HepG2 (cell line): ENCODE measurements at regions not wholly inside any gene's neighbourhood (a gene's known extent, or its start where the extent isn't known, plus 50 kb on each side); places are given as distances from the start of the nearest gene placed in this dataset.

Experiments used
- ETV6 ChIP-seq: sonication (generic); formaldehyde crosslinking; conservative IDR thresholded peaks from 2 replicates; pipeline ENCODE4 v1.4.0; 2020; ENCODE audit warnings: missing genetic modification reagents
- MTA3 ChIP-seq: sonication (generic); formaldehyde crosslinking; IDR thresholded peaks from 2 replicates; pipeline ENCODE4 v1.4.0; 2020; ENCODE audit warnings: missing genetic modification reagents
- PAX8 ChIP-seq: sonication (generic); formaldehyde crosslinking; IDR thresholded peaks from 2 replicates; pipeline ENCODE4 v1.8.0; 2022; ENCODE audit warnings: mild to moderate bottlenecking, missing genetic modification reagents, borderline replicate concordance
- RBM22 ChIP-seq: fragments of 200-400 bp; formaldehyde crosslinking; optimal IDR thresholded peaks from 2 replicates; pipeline ENCODE3; 2017; ENCODE audit warnings: mild to moderate bottlenecking, low read length, moderate library complexity
- SMC3 ChIP-seq: IDR thresholded peaks from 2 replicates; pipeline ENCODE4 v1.6.1; 2011; ENCODE audit warnings: low read length, improper control_type of control experiment
- ZIK1 ChIP-seq: sonication (generic); formaldehyde crosslinking; IDR thresholded peaks from 2 replicates; pipeline ENCODE4 v1.5.0; 2020; ENCODE audit warnings: mild to moderate bottlenecking, low read depth, missing genetic modification reagents, borderline replicate concordance
- ZNF24 ChIP-seq: fragments of 450-650 bp; IDR thresholded peaks from 2 replicates; pipeline ENCODE4 v1.6.1; 2017; ENCODE audit warnings: antibody characterized with exemption, mild to moderate bottlenecking
- ZNF30 ChIP-seq: sonication (generic); formaldehyde crosslinking; IDR thresholded peaks from 2 replicates; pipeline ENCODE4 v1.5.0; 2020; ENCODE audit warnings: mild to moderate bottlenecking, missing genetic modification reagents
- ZNF598 ChIP-seq: sonication (generic); formaldehyde crosslinking; IDR thresholded peaks from 2 replicates; pipeline ENCODE4 v1.5.1; 2020; ENCODE audit warnings: mild to moderate bottlenecking, missing genetic modification reagents, borderline replicate concordance
- ZNF652 ChIP-seq: IDR thresholded peaks from 2 replicates; pipeline ENCODE4 v1.6.1; 2016; ENCODE audit warnings: low read depth, borderline replicate concordance
- ZNF766 ChIP-seq: sonication (generic); formaldehyde crosslinking; IDR thresholded peaks from 2 replicates; pipeline ENCODE4 v1.5.0; 2020; ENCODE audit warnings: missing genetic modification reagents, borderline replicate concordance
- TF ChIP-seq, protein P1 (sequence below): sonication (generic); formaldehyde crosslinking; IDR thresholded peaks from 2 replicates; pipeline ENCODE4 v1.5.1; 2020; ENCODE audit warnings: missing genetic modification reagents, mild to moderate bottlenecking, borderline replicate concordance
- TF ChIP-seq, protein P2 (sequence below): sonication (generic); formaldehyde crosslinking; IDR thresholded peaks from 2 replicates; pipeline ENCODE4 v1.5.0; 2020; ENCODE audit warnings: mild to moderate bottlenecking, missing genetic modification reagents
- TF ChIP-seq, protein P3 (sequence below): sonication (generic); formaldehyde crosslinking; conservative IDR thresholded peaks from 2 replicates; pipeline ENCODE4 v1.4.0; 2020; ENCODE audit warnings: missing genetic modification reagents
- TF ChIP-seq, protein P4 (sequence below): sonication (generic); formaldehyde crosslinking; IDR thresholded peaks from 2 replicates; pipeline ENCODE4 v1.4.0; 2020; ENCODE audit warnings: missing genetic modification reagents, borderline replicate concordance

DNA sequence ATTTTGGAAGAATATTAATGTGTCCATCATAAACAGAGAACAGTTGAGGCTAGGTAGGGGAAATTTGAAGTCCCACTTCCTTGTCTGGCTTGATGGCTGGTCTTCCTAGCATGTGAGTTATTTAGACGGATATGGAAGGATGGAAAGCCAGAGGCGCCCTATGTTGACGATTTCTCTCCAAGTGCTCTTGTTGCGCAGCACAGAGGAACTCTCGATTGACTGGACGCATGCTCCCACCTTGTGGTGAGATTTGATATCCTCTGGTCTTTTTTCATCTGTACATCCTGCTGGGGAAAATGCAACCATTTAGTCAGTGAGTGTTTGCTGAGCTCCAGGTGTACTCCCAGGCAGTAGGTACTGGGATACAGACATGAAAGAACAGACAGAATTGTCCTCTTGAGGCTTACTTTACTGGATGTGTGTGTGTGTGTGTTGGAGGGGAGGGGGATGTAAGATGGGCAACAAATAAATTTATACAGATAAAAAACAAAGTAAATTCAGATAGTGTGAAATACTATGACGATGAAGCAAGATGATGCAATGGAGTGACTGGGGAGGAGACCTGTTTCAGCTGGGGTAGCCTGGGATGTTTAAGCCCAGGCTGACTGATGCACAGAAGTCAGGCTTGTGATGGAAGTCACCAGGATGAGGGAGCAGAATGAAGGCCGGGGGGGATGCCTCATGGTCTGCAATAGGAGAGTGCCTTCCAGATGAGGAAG lies 137.2 kb downstream of the TRIM43 start (continued):
- TF ChIP-seq, protein P1, sequence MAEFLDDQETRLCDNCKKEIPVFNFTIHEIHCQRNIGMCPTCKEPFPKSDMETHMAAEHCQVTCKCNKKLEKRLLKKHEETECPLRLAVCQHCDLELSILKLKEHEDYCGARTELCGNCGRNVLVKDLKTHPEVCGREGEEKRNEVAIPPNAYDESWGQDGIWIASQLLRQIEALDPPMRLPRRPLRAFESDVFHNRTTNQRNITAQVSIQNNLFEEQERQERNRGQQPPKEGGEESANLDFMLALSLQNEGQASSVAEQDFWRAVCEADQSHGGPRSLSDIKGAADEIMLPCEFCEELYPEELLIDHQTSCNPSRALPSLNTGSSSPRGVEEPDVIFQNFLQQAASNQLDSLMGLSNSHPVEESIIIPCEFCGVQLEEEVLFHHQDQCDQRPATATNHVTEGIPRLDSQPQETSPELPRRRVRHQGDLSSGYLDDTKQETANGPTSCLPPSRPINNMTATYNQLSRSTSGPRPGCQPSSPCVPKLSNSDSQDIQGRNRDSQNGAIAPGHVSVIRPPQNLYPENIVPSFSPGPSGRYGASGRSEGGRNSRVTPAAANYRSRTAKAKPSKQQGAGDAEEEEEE, result no peak
- TF ChIP-seq ZNF598 (CRISPR knock-in tag) (0 out of 2 replicates have a peak, but pooled peaks have one; percentile 42), ZIK1 (no peak), MTA3 (no peak), ZNF652 (CRISPR knock-in tag) (no peak), SMC3 (peak; percentile 87), ETV6 (CRISPR knock-in tag) (no peak), RBM22 (no peak), ZNF766 (no peak), ZNF24 (no peak), PAX8 (CRISPR knock-in tag) (no peak), ZNF30 (CRISPR knock-in tag) (no peak)
- TF ChIP-seq, protein P2, sequence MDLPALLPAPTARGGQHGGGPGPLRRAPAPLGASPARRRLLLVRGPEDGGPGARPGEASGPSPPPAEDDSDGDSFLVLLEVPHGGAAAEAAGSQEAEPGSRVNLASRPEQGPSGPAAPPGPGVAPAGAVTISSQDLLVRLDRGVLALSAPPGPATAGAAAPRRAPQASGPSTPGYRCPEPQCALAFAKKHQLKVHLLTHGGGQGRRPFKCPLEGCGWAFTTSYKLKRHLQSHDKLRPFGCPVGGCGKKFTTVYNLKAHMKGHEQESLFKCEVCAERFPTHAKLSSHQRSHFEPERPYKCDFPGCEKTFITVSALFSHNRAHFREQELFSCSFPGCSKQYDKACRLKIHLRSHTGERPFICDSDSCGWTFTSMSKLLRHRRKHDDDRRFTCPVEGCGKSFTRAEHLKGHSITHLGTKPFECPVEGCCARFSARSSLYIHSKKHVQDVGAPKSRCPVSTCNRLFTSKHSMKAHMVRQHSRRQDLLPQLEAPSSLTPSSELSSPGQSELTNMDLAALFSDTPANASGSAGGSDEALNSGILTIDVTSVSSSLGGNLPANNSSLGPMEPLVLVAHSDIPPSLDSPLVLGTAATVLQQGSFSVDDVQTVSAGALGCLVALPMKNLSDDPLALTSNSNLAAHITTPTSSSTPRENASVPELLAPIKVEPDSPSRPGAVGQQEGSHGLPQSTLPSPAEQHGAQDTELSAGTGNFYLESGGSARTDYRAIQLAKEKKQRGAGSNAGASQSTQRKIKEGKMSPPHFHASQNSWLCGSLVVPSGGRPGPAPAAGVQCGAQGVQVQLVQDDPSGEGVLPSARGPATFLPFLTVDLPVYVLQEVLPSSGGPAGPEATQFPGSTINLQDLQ, result no peak
- TF ChIP-seq, protein P3, sequence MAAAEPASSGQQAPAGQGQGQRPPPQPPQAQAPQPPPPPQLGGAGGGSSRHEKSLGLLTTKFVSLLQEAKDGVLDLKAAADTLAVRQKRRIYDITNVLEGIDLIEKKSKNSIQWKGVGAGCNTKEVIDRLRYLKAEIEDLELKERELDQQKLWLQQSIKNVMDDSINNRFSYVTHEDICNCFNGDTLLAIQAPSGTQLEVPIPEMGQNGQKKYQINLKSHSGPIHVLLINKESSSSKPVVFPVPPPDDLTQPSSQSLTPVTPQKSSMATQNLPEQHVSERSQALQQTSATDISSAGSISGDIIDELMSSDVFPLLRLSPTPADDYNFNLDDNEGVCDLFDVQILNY (CRISPR knock-in tag), result no peak
- TF ChIP-seq, protein P4, sequence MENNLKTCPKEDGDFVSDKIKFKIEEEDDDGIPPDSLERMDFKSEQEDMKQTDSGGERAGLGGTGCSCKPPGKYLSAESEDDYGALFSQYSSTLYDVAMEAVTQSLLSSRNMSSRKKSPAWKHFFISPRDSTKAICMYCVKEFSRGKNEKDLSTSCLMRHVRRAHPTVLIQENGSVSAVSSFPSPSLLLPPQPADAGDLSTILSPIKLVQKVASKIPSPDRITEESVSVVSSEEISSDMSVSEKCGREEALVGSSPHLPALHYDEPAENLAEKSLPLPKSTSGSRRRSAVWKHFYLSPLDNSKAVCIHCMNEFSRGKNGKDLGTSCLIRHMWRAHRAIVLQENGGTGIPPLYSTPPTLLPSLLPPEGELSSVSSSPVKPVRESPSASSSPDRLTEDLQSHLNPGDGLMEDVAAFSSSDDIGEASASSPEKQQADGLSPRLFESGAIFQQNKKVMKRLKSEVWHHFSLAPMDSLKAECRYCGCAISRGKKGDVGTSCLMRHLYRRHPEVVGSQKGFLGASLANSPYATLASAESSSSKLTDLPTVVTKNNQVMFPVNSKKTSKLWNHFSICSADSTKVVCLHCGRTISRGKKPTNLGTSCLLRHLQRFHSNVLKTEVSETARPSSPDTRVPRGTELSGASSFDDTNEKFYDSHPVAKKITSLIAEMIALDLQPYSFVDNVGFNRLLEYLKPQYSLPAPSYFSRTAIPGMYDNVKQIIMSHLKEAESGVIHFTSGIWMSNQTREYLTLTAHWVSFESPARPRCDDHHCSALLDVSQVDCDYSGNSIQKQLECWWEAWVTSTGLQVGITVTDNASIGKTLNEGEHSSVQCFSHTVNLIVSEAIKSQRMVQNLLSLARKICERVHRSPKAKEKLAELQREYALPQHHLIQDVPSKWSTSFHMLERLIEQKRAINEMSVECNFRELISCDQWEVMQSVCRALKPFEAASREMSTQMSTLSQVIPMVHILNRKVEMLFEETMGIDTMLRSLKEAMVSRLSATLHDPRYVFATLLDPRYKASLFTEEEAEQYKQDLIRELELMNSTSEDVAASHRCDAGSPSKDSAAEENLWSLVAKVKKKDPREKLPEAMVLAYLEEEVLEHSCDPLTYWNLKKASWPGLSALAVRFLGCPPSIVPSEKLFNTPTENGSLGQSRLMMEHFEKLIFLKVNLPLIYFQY (CRISPR knock-in tag), result 0 out of 2 replicates have a peak, but pooled peaks have one; percentile 38
